ENCODE measurements at regions not wholly inside any gene's neighbourhood (a gene's known extent, or its start where the extent isn't known, plus 50 kb on each side); places are given as distances from the start of the nearest gene placed in this dataset.
"Not testable (repeated sequence)": the region's sequence is repeated elsewhere in the genome, so short reads cannot be mapped to it uniquely, and the experiment has no call there.

DNA sequence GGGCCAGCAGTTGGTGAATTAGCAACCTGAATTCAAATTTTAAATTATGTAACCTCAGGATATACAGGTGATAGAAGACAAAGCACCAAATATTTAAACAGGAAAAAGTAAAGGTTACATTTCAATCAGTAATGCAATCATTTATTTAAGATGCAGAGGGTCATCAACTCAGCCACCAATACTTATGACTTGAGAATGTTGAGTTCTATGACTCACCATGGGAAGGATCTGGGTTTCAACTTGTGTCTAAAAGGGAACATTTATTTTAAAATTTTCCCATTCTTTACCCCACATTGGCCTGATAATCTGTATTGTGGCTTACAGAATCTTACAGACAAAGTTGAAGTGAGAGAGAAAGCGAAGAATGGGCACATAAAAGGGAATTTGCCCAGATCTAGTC is 418.0 kb downstream of the NDFIP2 start:
- WGBS, result 100% methylated on average over 1 of the region's 1 CpG
- no peak overlapping the region for H3K4me3 ChIP-seq (ENCODE audit: low read length in 2 of 2)
- H3K4me1 ChIP-seq (ENCODE audit: control insufficient read depth in 2 of 2, insufficient read depth in 2 of 2, low read length in 2 of 2), result peaks cover 7 to 11% of the 10 kb centered on the region in 2 donors
- H3K9me3 ChIP-seq (ENCODE audit: control insufficient read depth in 2 of 2, insufficient read depth in 1 of 2, low read length in 1 of 2), result no peaks in the 10 kb centered on the region
- no peaks in the 10 kb centered on the region for H3K36me3 ChIP-seq (ENCODE audit: control insufficient read depth in 2 of 2, insufficient read depth in 2 of 2, low read length in 1 of 2)
- H3K27me3 ChIP-seq (ENCODE audit: control insufficient read depth in 2 of 2, insufficient read depth in 1 of 2, low read length in 1 of 2), result no peaks in the 10 kb centered on the region
- no peak overlapping the region for H3K27ac ChIP-seq (ENCODE audit: low read depth in 1 of 2, low read length in 1 of 2)
- DNase-seq (ENCODE audit: low read depth in 6 of 9, low spot score in 9 of 9), result no peak

DNA sequence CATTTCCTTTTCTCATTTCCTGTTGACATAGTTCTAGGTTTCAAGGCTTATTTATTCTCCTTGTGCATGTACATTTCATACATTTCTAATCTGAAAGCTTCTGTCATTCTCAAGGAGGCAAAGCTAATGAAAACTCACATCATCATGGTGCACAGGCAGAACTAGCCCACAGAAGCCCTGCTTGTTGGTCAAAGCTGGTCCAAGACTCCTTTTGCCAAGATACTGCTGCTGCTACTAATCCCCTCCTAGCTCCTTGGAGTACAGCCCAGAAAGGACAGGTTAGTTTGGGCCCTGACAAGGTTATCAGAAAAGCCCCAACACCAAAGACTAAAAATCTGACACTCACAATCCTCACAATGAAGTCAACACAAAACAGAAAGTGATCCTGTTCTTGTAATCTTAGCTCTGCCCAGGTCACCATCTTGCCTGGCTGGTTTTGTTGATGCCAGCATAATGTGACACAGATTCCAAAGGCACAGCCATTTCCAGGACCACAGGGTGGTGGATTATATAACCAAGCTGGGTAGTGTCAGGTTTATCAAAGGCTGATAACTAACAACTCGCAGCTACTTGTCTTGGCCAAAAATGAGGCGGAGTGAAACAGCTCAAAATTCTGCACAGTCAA is 417.4 kb downstream of the NDFIP2 start:
- 99% methylated on average over 2 of the region's 2 CpGs for WGBS
- no peak overlapping the region for H3K4me3 ChIP-seq (ENCODE audit: low read length in 2 of 2)
- peak overlapping the region; percentile 15 to 72 for H3K27ac ChIP-seq (ENCODE audit: low read depth in 1 of 2, low read length in 1 of 2)
- no peaks in the 10 kb centered on the region for H3K9me3 ChIP-seq (ENCODE audit: control insufficient read depth in 2 of 2, insufficient read depth in 1 of 2, low read length in 1 of 2)
- no peaks in the 10 kb centered on the region for H3K36me3 ChIP-seq (ENCODE audit: control insufficient read depth in 2 of 2, insufficient read depth in 2 of 2, low read length in 1 of 2)
- peak in 1 of 9 donors; percentile 44 for DNase-seq (ENCODE audit: low read depth in 6 of 9, low spot score in 9 of 9)
- no peaks in the 10 kb centered on the region for H3K27me3 ChIP-seq (ENCODE audit: control insufficient read depth in 2 of 2, insufficient read depth in 1 of 2, low read length in 1 of 2)
- H3K4me1 ChIP-seq (ENCODE audit: control insufficient read depth in 2 of 2, insufficient read depth in 2 of 2, low read length in 2 of 2), result peaks cover 7 to 11% of the 10 kb centered on the region in 2 donors

DNA sequence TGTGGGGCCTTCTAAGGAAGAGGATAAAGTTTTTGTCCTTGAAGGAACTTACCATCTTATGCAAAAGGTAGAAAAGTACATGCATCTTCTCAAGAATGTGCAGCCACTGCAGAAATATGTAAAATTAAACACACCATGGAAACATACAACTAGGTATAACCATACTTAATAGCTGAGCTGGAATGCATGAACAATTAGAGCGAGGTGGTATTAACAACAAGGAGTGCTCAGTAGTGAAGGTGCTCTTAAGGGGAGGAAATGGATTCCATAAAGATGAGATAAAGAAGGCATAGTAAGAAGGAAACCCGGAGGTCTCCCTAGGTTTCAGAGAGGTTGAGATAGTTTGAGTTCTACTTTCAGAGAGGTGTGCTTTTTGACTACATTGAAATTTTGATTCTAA is 415.9 kb downstream of the NDFIP2 start:
- Histone ChIP-seq H3K4me1 (ENCODE audit: control insufficient read depth in 2 of 2, insufficient read depth in 2 of 2, low read length in 2 of 2) (peaks cover 7 to 11% of the 10 kb centered on the region in 2 donors), H3K9me3 (ENCODE audit: control insufficient read depth in 2 of 2, insufficient read depth in 1 of 2, low read length in 1 of 2) (no peaks in the 10 kb centered on the region), H3K27me3 (ENCODE audit: control insufficient read depth in 2 of 2, insufficient read depth in 1 of 2, low read length in 1 of 2) (no peaks in the 10 kb centered on the region), H3K27ac (ENCODE audit: low read depth in 1 of 2, low read length in 1 of 2) (no peak overlapping the region), H3K36me3 (ENCODE audit: control insufficient read depth in 2 of 2, insufficient read depth in 2 of 2, low read length in 1 of 2) (no peaks in the 10 kb centered on the region), H3K4me3 (ENCODE audit: low read length in 2 of 2) (no peak overlapping the region)
- no peak for DNase-seq (ENCODE audit: low read depth in 6 of 9, low spot score in 9 of 9)
- 98% methylated on average over 2 of the region's 2 CpGs for WGBS

DNA sequence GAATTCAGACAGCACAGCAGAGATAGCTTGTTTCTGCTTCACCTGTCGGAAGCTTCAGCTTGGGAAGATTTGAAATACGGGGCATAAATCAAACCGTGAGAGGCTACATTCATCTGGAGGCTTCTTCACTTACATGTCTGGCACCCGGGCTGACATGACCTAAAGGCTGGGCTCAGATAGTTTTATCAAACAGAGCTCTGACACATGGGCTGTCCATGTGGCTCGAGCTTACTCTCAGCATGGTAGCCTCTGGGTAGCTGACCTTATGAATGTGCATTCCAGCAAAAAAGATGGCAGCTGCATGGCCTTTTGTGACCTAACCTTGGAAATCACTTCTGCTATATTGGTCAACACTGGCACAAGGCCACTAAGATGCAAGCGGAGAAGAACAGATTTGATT is 414.5 kb downstream of the NDFIP2 start:
- Histone ChIP-seq H3K27me3 (ENCODE audit: control insufficient read depth in 2 of 2, insufficient read depth in 1 of 2, low read length in 1 of 2) (no peaks in the 10 kb centered on the region), H3K36me3 (ENCODE audit: control insufficient read depth in 2 of 2, insufficient read depth in 2 of 2, low read length in 1 of 2) (no peaks in the 10 kb centered on the region), H3K27ac (ENCODE audit: low read depth in 1 of 2, low read length in 1 of 2) (no peak overlapping the region), H3K9me3 (ENCODE audit: control insufficient read depth in 2 of 2, insufficient read depth in 1 of 2, low read length in 1 of 2) (no peaks in the 10 kb centered on the region), H3K4me3 (ENCODE audit: low read length in 2 of 2) (no peak overlapping the region), H3K4me1 (ENCODE audit: control insufficient read depth in 2 of 2, insufficient read depth in 2 of 2, low read length in 2 of 2) (peaks cover 7 to 11% of the 10 kb centered on the region in 2 donors)
- 95% methylated on average over 6 of the region's 6 CpGs for WGBS
- DNase-seq (ENCODE audit: low read depth in 6 of 9, low spot score in 9 of 9), result no peak

DNA sequence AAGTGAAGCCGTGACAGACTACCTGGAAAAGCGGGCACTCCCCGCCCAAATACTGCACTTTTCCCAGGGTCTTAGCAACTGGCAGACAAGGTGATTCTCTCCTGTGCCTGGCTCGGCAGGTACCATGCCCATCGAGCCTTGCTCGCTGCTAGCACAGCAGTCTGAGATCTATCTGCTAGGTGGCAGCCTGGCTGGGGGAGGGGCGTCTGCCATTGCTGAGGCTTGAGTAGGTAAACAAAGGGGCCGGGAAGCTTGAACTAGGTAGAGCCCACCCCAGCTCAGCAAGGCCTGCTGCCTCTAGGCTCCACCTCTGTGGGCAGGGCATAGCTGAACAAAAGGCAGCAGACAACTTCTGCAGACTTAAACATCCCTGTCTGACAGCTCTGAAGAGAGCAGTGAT is 406.3 kb downstream of the NDFIP2 start:
- peak in 1 of 9 donors; percentile 43 for DNase-seq (ENCODE audit: low read depth in 6 of 9, low spot score in 9 of 9)
- not testable (repeated sequence) for H3K9me3 ChIP-seq (ENCODE audit: control insufficient read depth in 2 of 2, insufficient read depth in 1 of 2, low read length in 1 of 2); H3K36me3 ChIP-seq (ENCODE audit: control insufficient read depth in 2 of 2, insufficient read depth in 2 of 2, low read length in 1 of 2); H3K4me3 ChIP-seq (ENCODE audit: low read length in 2 of 2); H3K27me3 ChIP-seq (ENCODE audit: control insufficient read depth in 2 of 2, insufficient read depth in 1 of 2, low read length in 1 of 2); H3K27ac ChIP-seq (ENCODE audit: low read depth in 1 of 2, low read length in 1 of 2)
- 97% methylated on average over 8 of the region's 8 CpGs for WGBS
- peaks cover 2 to 12% of the 10 kb centered on the region in 2 donors for H3K4me1 ChIP-seq (ENCODE audit: control insufficient read depth in 2 of 2, insufficient read depth in 2 of 2, low read length in 2 of 2)

DNA sequence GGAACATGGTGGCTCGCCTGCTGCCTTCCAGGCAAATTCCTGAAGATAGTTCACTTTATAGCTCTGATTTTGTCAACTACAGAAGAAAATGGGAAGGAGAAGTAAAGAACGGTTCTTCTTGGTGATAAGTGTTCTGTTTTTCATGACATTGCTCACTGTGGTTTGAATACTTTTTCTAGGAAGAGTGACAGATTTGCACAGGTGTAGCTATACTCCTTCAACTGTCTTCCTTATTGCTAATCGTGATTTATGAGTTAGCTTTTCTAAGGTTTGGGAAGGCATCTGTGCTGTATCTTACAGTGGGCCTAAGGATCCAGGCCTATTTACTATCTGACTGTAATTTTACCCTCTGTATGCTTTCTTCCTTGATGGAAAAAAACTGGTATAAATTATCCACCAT is 405.6 kb downstream of the NDFIP2 start:
- Histone ChIP-seq H3K36me3 (ENCODE audit: control insufficient read depth in 2 of 2, insufficient read depth in 2 of 2, low read length in 1 of 2) (no peaks in the 10 kb centered on the region), H3K27me3 (ENCODE audit: control insufficient read depth in 2 of 2, insufficient read depth in 1 of 2, low read length in 1 of 2) (no peaks in the 10 kb centered on the region), H3K4me3 (ENCODE audit: low read length in 2 of 2) (no peak overlapping the region), H3K4me1 (ENCODE audit: control insufficient read depth in 2 of 2, insufficient read depth in 2 of 2, low read length in 2 of 2) (peaks cover 2 to 12% of the 10 kb centered on the region in 2 donors), H3K9me3 (ENCODE audit: control insufficient read depth in 2 of 2, insufficient read depth in 1 of 2, low read length in 1 of 2) (no peaks in the 10 kb centered on the region), H3K27ac (ENCODE audit: low read depth in 1 of 2, low read length in 1 of 2) (no peak overlapping the region)
- DNase-seq (ENCODE audit: low read depth in 6 of 9, low spot score in 9 of 9), result no peak
- WGBS, result 46% methylated on average over 3 of the region's 3 CpGs

DNA sequence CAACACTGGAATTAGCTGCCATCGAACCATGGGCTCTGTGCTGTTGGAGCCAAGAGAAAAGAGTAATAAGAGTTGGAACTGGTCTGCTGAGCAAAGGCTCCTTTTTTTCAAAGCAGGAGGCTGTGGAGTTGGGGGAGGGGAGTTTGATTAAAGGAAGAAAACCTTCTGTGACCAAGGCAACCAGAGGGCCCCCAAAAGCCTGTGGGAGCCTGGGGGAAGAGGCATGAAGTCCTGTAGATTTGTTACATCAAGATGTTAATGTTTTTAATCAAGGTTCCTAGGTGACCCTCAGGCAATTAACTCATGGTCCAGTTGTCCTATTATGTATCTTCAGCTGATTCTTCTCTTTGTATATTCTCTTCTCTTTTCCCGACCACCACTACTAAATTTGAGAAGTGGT is 403.9 kb downstream of the NDFIP2 start:
- 64% methylated on average over 2 of the region's 2 CpGs for WGBS
- Histone ChIP-seq H3K4me1 (ENCODE audit: control insufficient read depth in 2 of 2, insufficient read depth in 2 of 2, low read length in 2 of 2) (peaks cover 2 to 12% of the 10 kb centered on the region in 2 donors), H3K27me3 (ENCODE audit: control insufficient read depth in 2 of 2, insufficient read depth in 1 of 2, low read length in 1 of 2) (no peaks in the 10 kb centered on the region), H3K27ac (ENCODE audit: low read depth in 1 of 2, low read length in 1 of 2) (no peak overlapping the region), H3K9me3 (ENCODE audit: control insufficient read depth in 2 of 2, insufficient read depth in 1 of 2, low read length in 1 of 2) (no peaks in the 10 kb centered on the region), H3K4me3 (ENCODE audit: low read length in 2 of 2) (no peak overlapping the region), H3K36me3 (ENCODE audit: control insufficient read depth in 2 of 2, insufficient read depth in 2 of 2, low read length in 1 of 2) (no peaks in the 10 kb centered on the region)
- DNase-seq (ENCODE audit: low read depth in 6 of 9, low spot score in 9 of 9), result no peak

DNA sequence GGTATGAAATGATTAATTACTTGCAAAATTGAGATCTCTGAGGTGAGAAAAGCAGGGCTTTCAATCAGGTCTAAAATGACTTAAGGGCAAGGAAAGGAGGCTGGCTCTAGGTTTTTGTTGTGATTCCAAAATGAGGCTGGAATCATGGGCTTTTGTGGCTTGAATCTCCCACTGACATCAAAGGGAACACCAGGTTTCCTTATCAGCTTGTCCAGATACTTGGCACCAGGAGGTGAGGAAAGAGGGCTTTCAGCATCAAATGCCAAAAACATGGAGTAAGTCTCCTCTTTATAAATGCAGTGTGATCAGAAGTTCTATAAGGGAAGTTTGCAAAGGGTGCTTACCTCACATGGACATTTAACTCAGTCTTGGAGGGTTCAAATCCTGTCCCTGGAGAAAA is 402.3 kb downstream of the NDFIP2 start:
- Histone ChIP-seq H3K36me3 (ENCODE audit: control insufficient read depth in 2 of 2, insufficient read depth in 2 of 2, low read length in 1 of 2) (no peaks in the 10 kb centered on the region), H3K4me3 (ENCODE audit: low read length in 2 of 2) (no peak overlapping the region), H3K9me3 (ENCODE audit: control insufficient read depth in 2 of 2, insufficient read depth in 1 of 2, low read length in 1 of 2) (no peaks in the 10 kb centered on the region), H3K27ac (ENCODE audit: low read depth in 1 of 2, low read length in 1 of 2) (no peak overlapping the region), H3K4me1 (ENCODE audit: control insufficient read depth in 2 of 2, insufficient read depth in 2 of 2, low read length in 2 of 2) (peaks cover 2 to 12% of the 10 kb centered on the region in 2 donors), H3K27me3 (ENCODE audit: control insufficient read depth in 2 of 2, insufficient read depth in 1 of 2, low read length in 1 of 2) (no peaks in the 10 kb centered on the region)
- no peak for DNase-seq (ENCODE audit: low read depth in 6 of 9, low spot score in 9 of 9)

DNA sequence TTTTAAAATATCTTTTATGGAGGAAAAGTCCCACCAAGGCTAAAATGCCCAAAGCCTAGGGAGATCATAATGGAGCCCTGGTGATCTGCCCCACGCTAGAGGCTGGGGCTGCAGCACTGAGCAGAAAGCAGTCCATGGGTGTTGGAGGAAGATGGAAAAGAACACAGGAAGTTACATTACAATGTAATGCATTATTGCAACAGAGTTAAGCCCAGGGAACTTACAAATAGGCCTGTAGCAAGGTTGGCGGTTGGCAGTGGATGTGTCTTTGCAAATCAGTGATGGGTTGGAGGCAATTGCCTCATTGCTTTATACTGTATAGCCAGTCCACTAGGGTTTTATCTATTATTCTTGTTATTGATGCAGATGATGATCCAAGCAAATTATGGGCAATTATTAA is 399.9 kb downstream of the NDFIP2 start:
- Histone ChIP-seq H3K36me3 (ENCODE audit: control insufficient read depth in 2 of 2, insufficient read depth in 2 of 2, low read length in 1 of 2) (no peaks in the 10 kb centered on the region), H3K27ac (ENCODE audit: low read depth in 1 of 2, low read length in 1 of 2) (no peak overlapping the region)
- WGBS, result 98% methylated on average over 2 of the region's 2 CpGs

More for the DNA sequence above, 399.9 kb downstream of the NDFIP2 start:
- Histone ChIP-seq H3K27me3 (ENCODE audit: control insufficient read depth in 2 of 2, insufficient read depth in 1 of 2, low read length in 1 of 2) (no peaks in the 10 kb centered on the region), H3K4me1 (ENCODE audit: control insufficient read depth in 2 of 2, insufficient read depth in 2 of 2, low read length in 2 of 2) (peaks cover 2 to 4% of the 10 kb centered on the region in 2 donors), H3K4me3 (ENCODE audit: low read length in 2 of 2) (no peak overlapping the region), H3K9me3 (ENCODE audit: control insufficient read depth in 2 of 2, insufficient read depth in 1 of 2, low read length in 1 of 2) (no peaks in the 10 kb centered on the region)
- no peak for DNase-seq (ENCODE audit: low read depth in 6 of 9, low spot score in 9 of 9)

Data from thymus (tissue), 11 donors.